NCI-H2029 treated with DMSO at 0.1 percent for 48 hours (cell line): ENCODE measurements at regions not wholly inside any gene's neighbourhood (a gene's known extent, or its start where the extent isn't known, plus 50 kb on each side); places are given as distances from the start of the nearest gene placed in this dataset.
"Not testable (repeated sequence)": the region's sequence is repeated elsewhere in the genome, so short reads cannot be mapped to it uniquely, and the experiment has no call there.

ENCODE experiments used
- DNase-seq: peaks from one replicate; lab custom pipeline; 2025; lab: John Stamatoyannopoulos, UW

GRCh38 chr6:15898693-15899092 is 230.2 kb upstream of the MYLIP start:
- no peak for DNase-seq

GRCh38 chr6:15897063-15897876 is 231.6 kb upstream of the MYLIP start:
- DNase-seq = no peak

- DNase-seq = no peak
These were observed 232.3 kb upstream of the DTNBP1 start for GRCh38 chr6:15894973-15895725.

GRCh38 chr6:15893556-15894253 is 230.9 kb upstream of the DTNBP1 start:
- DNase-seq = no peak

GRCh38 chr6:15892369-15892768 is 229.5 kb upstream of the DTNBP1 start:
- DNase-seq = no peak

GRCh38 chr6:15888798-15889772 is 226.3 kb upstream of the DTNBP1 start:
- no peak for DNase-seq

GRCh38 chr6:15887491-15888461 is 224.9 kb upstream of the DTNBP1 start:
- no peak for DNase-seq

- DNase-seq = no peak
These were observed 222.8 kb upstream of the DTNBP1 start for GRCh38 chr6:15885624-15886023.

GRCh38 chr6:15883593-15883992 is 220.8 kb upstream of the DTNBP1 start:
- DNase-seq = not testable (repeated sequence)

- DNase-seq = no peak
These were observed 220.1 kb upstream of the DTNBP1 start for GRCh38 chr6:15882915-15883314.

GRCh38 chr6:15882345-15882744 is 219.5 kb upstream of the DTNBP1 start:
- no peak for DNase-seq

GRCh38 chr6:15881150-15881549 is 218.3 kb upstream of the DTNBP1 start:
- no peak for DNase-seq

- DNase-seq = no peak
These were observed 217.6 kb upstream of the DTNBP1 start for GRCh38 chr6:15880262-15880973.

GRCh38 chr6:15879371-15880261 is 216.8 kb upstream of the DTNBP1 start:
- peak; percentile 60 for DNase-seq

GRCh38 chr6:15877231-15877630 is 214.4 kb upstream of the DTNBP1 start:
- no peak for DNase-seq

GRCh38 chr6:15876406-15876805 is 213.6 kb upstream of the DTNBP1 start:
- no peak for DNase-seq

GRCh38 chr6:15875797-15876196 is 213.0 kb upstream of the DTNBP1 start:
- no peak for DNase-seq

- no peak for DNase-seq
These were observed 212.0 kb upstream of the DTNBP1 start for GRCh38 chr6:15874821-15875220.

- no peak for DNase-seq
These were observed 211.5 kb upstream of the DTNBP1 start for GRCh38 chr6:15874326-15874725.
